GM12878 (cell line): ENCODE measurements at regions not wholly inside any gene's neighbourhood (a gene's known extent, or its start where the extent isn't known, plus 50 kb on each side); places are given as distances from the start of the nearest gene placed in this dataset.

Source experiments
- ATAC-seq: fragments of 200-7000 bp; cut with Tn5 transposase; 3 replicates; pipeline ENCODE4 v1.9.1; 2020; ENCODE audit warnings: mild to moderate bottlenecking, moderate library complexity
- BruUV-seq: library from RNA; stranded (reverse); fragments of 400-500 nt; replicated peaks from 2 replicates; lab custom pipeline; 2021; lab: Mats Ljungman, UMichigan
- CTCF ChIA-PET: fragments of 300-600 bp; sonication (Branson Sonifier 250); formaldehyde crosslinking; extraction: SDS; loops from one replicate; lab custom pipeline; 2021; ENCODE audit warnings: inconsistent platforms; lab: Yijun Ruan, JAX
- POLR2A ChIA-PET: fragments of 350-600 bp; formaldehyde crosslinking; extraction: SDS; loops from one replicate; lab custom pipeline; 2021; ENCODE audit warnings: inconsistent platforms; lab: Charles Lee
- RAD21 ChIA-PET: fragments of 300-600 bp; sonication (Branson Sonifier 250); formaldehyde crosslinking; loops from one replicate; lab custom pipeline; 2023; ENCODE audit warnings: antibody characterized with exemption; ENCODE audit not compliant: unreplicated experiment; lab: Charles Lee
- SMC1A ChIA-PET: fragments of 300-600 bp; sonication (Branson Sonifier 250); formaldehyde crosslinking; loops from one replicate; lab custom pipeline; 2023; ENCODE audit not compliant: unreplicated experiment, uncharacterized antibody; lab: Charles Lee
- DNase-seq: peaks from one replicate; pipeline ENCODE4 v3.0.0-alpha.2; 2011; ENCODE audit warnings: low read depth, low spot score
- FAIRE-seq: peaks from 3 replicates; lab custom pipeline; 2011; peaks lifted over from hg19 to GRCh38; lab: Jason Lieb, UNC
- H2AFZ ChIP-seq: 2 replicates; pipeline ENCODE4 v1.6.0; 2011; ENCODE audit warnings: low read depth, low read length, control low read depth; ENCODE audit not compliant: control insufficient read depth
- H3K27ac ChIP-seq: 2 replicates; pipeline ENCODE4 v1.5.1; 2011; ENCODE audit warnings: control low read depth; ENCODE audit not compliant: control insufficient read depth, insufficient read depth
- H3K27me3 ChIP-seq, 2 experiments: replicated peaks in 1 of 2; 2 replicates each; pipeline versions ENCODE4 v1.6.0 to v1.6.1; 2011; ENCODE audit warnings: low read length in 1 of 2; ENCODE audit not compliant: control insufficient read depth in 2 of 2, insufficient read depth in 2 of 2
- H3K36me3 ChIP-seq, 2 experiments: 2 replicates each; pipeline ENCODE4 v1.5.1; 2011; ENCODE audit warnings: low read length in 1 of 2; ENCODE audit not compliant: control insufficient read depth in 2 of 2, insufficient read depth in 2 of 2
- H3K4me1 ChIP-seq: 2 replicates; pipeline ENCODE4 v1.6.1; 2011; ENCODE audit warnings: mild to moderate bottlenecking, low read length, moderate library complexity, mixed read lengths; ENCODE audit not compliant: control insufficient read depth, insufficient read depth
- H3K4me2 ChIP-seq: 2 replicates; pipeline ENCODE4 v1.6.0; 2011; ENCODE audit warnings: control low read depth; ENCODE audit not compliant: control insufficient read depth, insufficient read depth
- H3K4me3 ChIP-seq: fragments of 200-600 bp; sonication (generic); 2 replicates; pipeline ENCODE4 v1.5.1; 2016
- H3K79me2 ChIP-seq: 2 replicates; pipeline ENCODE4 v1.6.0; 2011; ENCODE audit warnings: low read length; ENCODE audit not compliant: control insufficient read depth, insufficient read depth
- H3K9ac ChIP-seq: 2 replicates; pipeline ENCODE4 v1.8.0; 2011; ENCODE audit warnings: low read length, control low read depth, mixed read lengths; ENCODE audit not compliant: control insufficient read depth, insufficient read depth
- H3K9me3 ChIP-seq: replicated peaks from 3 replicates; pipeline ENCODE4 v1.5.1; 2011; ENCODE audit warnings: mild to moderate bottlenecking, low read length; ENCODE audit not compliant: control insufficient read depth, insufficient read depth
- H4K20me1 ChIP-seq: 2 replicates; pipeline ENCODE4 v1.6.0; 2011; ENCODE audit not compliant: control insufficient read depth, insufficient read depth
- ASH2L ChIP-seq: fragments of 300-600, 200-600 bp; sonication (generic); IDR thresholded peaks from 2 replicates; pipeline ENCODE4 v1.6.1; 2017; ENCODE audit warnings: low read depth, mild to moderate bottlenecking, borderline replicate concordance
- BRCA1 ChIP-seq: IDR thresholded peaks from 2 replicates; pipeline ENCODE4 v1.6.1; 2011; ENCODE audit warnings: low read depth, low read length, improper control_type of control experiment
- HDAC6 ChIP-seq: fragments of 200-600 bp; sonication (generic); IDR thresholded peaks from one replicate; pipeline ENCODE4 v1.8.0; 2017; ENCODE audit warnings: antibody characterized with exemption; ENCODE audit not compliant: unreplicated experiment
- MEF2A ChIP-seq: IDR thresholded peaks from 2 replicates; pipeline ENCODE4 v1.6.1; 2011; ENCODE audit warnings: low read depth, mild to moderate bottlenecking, low read length, moderate library complexity; ENCODE audit not compliant: insufficient read depth
- MTA2 ChIP-seq: fragments of 450-650 bp; IDR thresholded peaks from 2 replicates; pipeline ENCODE4 v1.6.1; 2016; ENCODE audit warnings: low read depth, mild to moderate bottlenecking, moderate library complexity
- NBN ChIP-seq: fragments of 450-650 bp; IDR thresholded peaks from 2 replicates; pipeline ENCODE4 v1.6.1; 2016
- POU2F2 ChIP-seq: IDR thresholded peaks from 3 replicates; pipeline ENCODE4 v1.6.1; 2011; ENCODE audit warnings: low read depth, mild to moderate bottlenecking, low read length, borderline replicate concordance
- STAT1 ChIP-seq: fragments of 450-650 bp; conservative IDR thresholded peaks from 2 replicates; pipeline ENCODE4 v1.6.1; 2014; ENCODE audit warnings: antibody characterized with exemption, mild to moderate bottlenecking
- WGBS: methylation state at CpG from one replicate; pipeline ENCODE4 v1.1.6; 2016; ENCODE audit warnings: low lambda C conversion rate; ENCODE audit not compliant: insufficient replicate concordance, insufficient coverage; ENCODE audit errors: missing lambda C conversion rate; 5-methylcytosine and 5-hydroxymethylcytosine counted together
- in situ Hi-C: fragments of 300-500 bp; cut with MboI; formaldehyde crosslinking; loops from 9 replicates; pipeline ENCODE4 v1.14.3; 2018; ENCODE audit warnings: mixed read lengths
- intact Hi-C: fragments of 100-400 bp; cut with micrococcal nuclease; formaldehyde crosslinking; loops from one replicate; pipeline ENCODE4 v1.14.2; 2022; ENCODE audit not compliant: unreplicated experiment

DNA sequence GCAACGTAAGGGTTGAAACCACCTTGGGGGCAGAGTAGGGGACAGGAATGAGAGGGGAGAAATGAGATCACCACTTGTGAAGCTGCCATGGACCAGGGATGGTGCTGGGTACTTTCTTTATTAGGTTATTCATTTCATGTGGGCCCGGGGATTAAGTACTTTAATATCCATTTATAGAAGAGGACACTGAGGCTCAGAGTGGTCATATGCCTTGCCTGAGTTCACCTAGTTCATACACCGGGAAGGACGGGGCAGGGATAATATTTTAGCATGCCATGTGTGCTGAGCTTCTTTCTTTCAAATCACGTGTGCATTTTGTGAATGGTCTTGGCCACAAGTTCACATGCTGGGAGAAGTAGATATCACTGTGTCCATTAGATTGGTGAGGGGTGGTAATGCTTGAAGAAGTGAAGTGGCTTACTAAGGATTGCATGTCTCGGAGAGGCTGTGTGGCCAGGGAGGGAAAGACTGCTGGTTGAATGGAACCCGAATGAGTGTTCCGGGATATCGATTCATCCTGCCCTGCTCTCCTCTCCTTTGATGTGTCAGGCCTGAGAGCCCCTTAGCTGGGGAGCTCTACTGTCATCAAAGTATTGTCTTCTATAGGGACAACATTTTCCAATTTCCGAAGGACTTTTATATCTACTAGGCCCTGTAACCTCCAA, 187.1 kb downstream of the MYCN start:
- Histone ChIP-seq H3K9ac (no peak overlapping the region), H4K20me1 (no peaks in the 10 kb centered on the region), H3K4me1 (no peaks in the 10 kb centered on the region), H3K9me3 (no peaks in the 10 kb centered on the region), H3K4me3 (no peak overlapping the region), H2AFZ (no peak overlapping the region), H3K27ac (no peak overlapping the region), H3K36me3 (no peaks in the 10 kb centered on the region), H3K27me3 (no peaks in the 10 kb centered on the region), H3K79me2 (no peaks in the 10 kb centered on the region), H3K4me2 (no peak overlapping the region)
- in situ Hi-C loops (no loop called here), intact Hi-C loops (no loop called here)
- DNase-seq (no peak), FAIRE-seq (no peak), ATAC-seq (no peak)
- ChIA-PET RAD21 (no interaction called here), CTCF (no interaction called here), POLR2A (no interaction called here), SMC1A (no interaction called here)
- TF ChIP-seq MTA2, result no peak
- no peak for TF ChIP-seq STAT1
- no peak for TF ChIP-seq POU2F2
- no peak for TF ChIP-seq HDAC6
- TF ChIP-seq MEF2A, result no peak
- no peak for TF ChIP-seq BRCA1
- no peak for TF ChIP-seq NBN
- no peak for TF ChIP-seq ASH2L
- WGBS, result 40% methylated on average over 10 of the region's 10 CpGs
- BruUV-seq, result no TSS peak
